ENCODE measurements at regions not wholly inside any gene's neighbourhood (a gene's known extent, or its start where the extent isn't known, plus 50 kb on each side); places are given as distances from the start of the nearest gene placed in this dataset.

- TF ChIP-seq CTCF (IDR thresholded peaks at IDR 0.05) (no peak), POLR2A (IDR thresholded peaks at IDR 0.05) (no peak)
Measured at GRCh38 chr2:12930391-12930790, 213.7 kb downstream of the TRIB2 start.

Measured in heart left ventricle (tissue), 13 donors.